HFFc6 (cell line): ENCODE measurements at regions not wholly inside any gene's neighbourhood (a gene's known extent, or its start where the extent isn't known, plus 50 kb on each side); places are given as distances from the start of the nearest gene placed in this dataset.
"Not testable (repeated sequence)": the region's sequence is repeated elsewhere in the genome, so short reads cannot be mapped to it uniquely, and the experiment has no call there.

Source experiments
- DNase-seq: peaks from one replicate; pipeline ENCODE4 v3.0.0-alpha.2; 2018
- H3K27ac Mint-ChIP-seq: 2 replicates; pipeline ENCODE4 v1.8.0; 2020; ENCODE audit warnings: mild to moderate bottlenecking, mixed read lengths
- H3K27me3 Mint-ChIP-seq: 2 replicates; pipeline ENCODE4 v1.8.0; 2021; ENCODE audit warnings: mild to moderate bottlenecking, moderate library complexity, mixed read lengths; ENCODE audit not compliant: insufficient read depth
- H3K36me3 Mint-ChIP-seq: 2 replicates; pipeline ENCODE4 v1.8.0; 2021; ENCODE audit warnings: low read depth, mixed read lengths
- H3K4me1 Mint-ChIP-seq: 2 replicates; pipeline ENCODE4 v1.8.0; 2020; ENCODE audit warnings: low read depth, mixed read lengths
- H3K4me3 Mint-ChIP-seq: 2 replicates; pipeline ENCODE4 v1.8.0; 2020; ENCODE audit warnings: mild to moderate bottlenecking, moderate library complexity, mixed read lengths
- H3K9me3 Mint-ChIP-seq: 2 replicates; pipeline ENCODE4 v1.8.0; 2020; ENCODE audit warnings: mild to moderate bottlenecking, mixed read lengths
- TF ChIP-seq, protein P1 (sequence below): fragments of 200-600 bp; sonication (generic); IDR thresholded peaks from 2 replicates; pipeline ENCODE4 v1.5.0; 2021; ENCODE audit warnings: antibody characterized with exemption, mild to moderate bottlenecking

DNA sequence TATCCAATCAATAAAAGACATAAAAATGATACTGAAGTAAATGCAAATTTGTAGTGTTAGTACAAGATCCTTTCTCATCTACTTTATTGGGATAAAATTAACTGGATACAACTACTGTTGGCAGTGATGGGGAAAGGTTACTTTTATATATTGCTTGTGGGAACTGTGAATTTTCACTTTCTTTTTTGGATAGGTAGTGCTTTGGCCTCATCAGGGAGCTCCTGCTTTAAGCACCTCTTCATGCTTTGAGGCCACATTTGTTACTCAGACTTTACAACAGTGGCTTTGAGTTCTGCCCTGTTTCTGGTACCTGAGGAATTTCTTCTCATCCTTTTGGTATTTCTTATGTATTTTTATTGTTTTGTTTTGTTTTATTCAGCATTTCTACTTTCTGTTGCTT, 134.7 kb upstream of the XIST start:
- Mint-ChIP-seq H3K4me3 (no peak overlapping the region), H3K27ac (peak overlapping the region; percentile 52), H3K4me1 (peaks cover 5% of the 10 kb centered on the region; the same call in 1 of the 2 replicates), H3K36me3 (peaks cover 9% of the 10 kb centered on the region; the same call in 1 of the 2 replicates), H3K27me3 (no peaks in the 10 kb centered on the region), H3K9me3 (peaks cover 4% of the 10 kb centered on the region; the same call in 1 of the 2 replicates)
- DNase-seq: no peak
- TF ChIP-seq, protein P1, sequence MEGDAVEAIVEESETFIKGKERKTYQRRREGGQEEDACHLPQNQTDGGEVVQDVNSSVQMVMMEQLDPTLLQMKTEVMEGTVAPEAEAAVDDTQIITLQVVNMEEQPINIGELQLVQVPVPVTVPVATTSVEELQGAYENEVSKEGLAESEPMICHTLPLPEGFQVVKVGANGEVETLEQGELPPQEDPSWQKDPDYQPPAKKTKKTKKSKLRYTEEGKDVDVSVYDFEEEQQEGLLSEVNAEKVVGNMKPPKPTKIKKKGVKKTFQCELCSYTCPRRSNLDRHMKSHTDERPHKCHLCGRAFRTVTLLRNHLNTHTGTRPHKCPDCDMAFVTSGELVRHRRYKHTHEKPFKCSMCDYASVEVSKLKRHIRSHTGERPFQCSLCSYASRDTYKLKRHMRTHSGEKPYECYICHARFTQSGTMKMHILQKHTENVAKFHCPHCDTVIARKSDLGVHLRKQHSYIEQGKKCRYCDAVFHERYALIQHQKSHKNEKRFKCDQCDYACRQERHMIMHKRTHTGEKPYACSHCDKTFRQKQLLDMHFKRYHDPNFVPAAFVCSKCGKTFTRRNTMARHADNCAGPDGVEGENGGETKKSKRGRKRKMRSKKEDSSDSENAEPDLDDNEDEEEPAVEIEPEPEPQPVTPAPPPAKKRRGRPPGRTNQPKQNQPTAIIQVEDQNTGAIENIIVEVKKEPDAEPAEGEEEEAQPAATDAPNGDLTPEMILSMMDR: no peak

DNA sequence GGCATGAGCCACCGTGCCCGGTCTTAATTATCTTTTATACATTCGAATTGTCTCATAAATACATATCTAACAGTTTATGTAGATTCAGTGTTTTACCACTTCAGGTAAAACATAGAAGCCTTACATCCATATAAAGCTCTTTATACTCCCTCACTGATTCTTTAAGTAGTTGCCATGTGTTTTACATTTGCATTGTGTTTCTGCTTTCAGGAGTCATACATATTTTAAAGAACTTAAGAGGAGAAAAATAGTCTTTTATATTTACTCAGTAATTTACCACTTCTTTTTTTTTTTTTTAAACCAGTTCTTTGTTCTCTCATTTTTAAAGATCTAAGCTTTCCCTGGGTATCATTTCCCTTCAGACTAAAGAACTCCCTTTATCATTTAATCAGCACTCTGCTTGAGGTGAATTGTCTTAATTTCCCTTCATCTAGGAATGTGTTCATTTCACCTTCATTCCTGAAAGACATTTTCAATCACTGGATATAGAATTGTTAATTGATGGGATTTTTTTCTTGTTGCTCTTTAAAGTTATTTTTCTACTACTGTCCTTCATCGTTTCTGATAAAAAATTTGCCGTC, 127.1 kb upstream of the XIST start:
- TF ChIP-seq, protein P1: no peak
- H3K27ac Mint-ChIP-seq: no peak overlapping the region
- no peak overlapping the region for H3K4me3 Mint-ChIP-seq
- H3K27me3 Mint-ChIP-seq: no peaks in the 10 kb centered on the region
- no peak for DNase-seq
- no peaks in the 10 kb centered on the region for H3K9me3 Mint-ChIP-seq
- no peaks in the 10 kb centered on the region for H3K36me3 Mint-ChIP-seq
- H3K4me1 Mint-ChIP-seq: no peaks in the 10 kb centered on the region

DNA sequence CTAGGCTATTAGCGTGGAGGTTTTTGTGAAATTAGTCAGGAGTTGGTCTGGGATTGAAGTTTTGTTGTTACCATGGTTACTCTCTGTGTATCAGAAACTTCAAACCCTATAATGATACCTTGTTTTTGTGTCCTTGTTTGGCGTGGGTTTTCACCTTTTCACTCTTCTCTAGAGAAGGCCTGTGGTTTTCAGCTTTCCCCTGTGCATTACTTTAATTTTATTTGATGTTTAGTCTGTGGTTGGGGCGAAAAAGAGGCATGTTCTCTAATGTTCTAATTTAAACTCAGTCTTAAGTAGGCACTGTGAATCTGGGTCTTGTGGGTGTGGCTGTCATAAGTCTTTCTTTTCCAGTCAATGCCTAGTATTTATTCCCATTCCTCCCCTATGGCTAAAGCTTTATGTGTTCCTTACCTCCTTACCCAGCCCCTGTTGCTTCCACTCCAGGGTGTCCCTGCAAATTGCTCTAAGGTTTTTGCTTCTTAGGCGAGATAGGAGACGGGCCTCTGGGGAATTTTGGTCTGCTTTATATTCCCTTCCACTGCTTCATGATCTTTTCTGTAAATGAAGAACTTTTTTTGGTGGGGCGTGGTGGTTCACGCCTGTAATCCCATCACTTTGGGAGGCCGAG, 125.1 kb upstream of the XIST start:
- TF ChIP-seq, protein P1: no peak
- DNase-seq: no peak
- Mint-ChIP-seq H3K27me3 (no peaks in the 10 kb centered on the region), H3K4me1 (no peaks in the 10 kb centered on the region), H3K9me3 (no peaks in the 10 kb centered on the region), H3K36me3 (no peaks in the 10 kb centered on the region), H3K27ac (peak overlapping the region; percentile 40; the same call in 1 of the 2 replicates), H3K4me3 (no peak overlapping the region)

DNA sequence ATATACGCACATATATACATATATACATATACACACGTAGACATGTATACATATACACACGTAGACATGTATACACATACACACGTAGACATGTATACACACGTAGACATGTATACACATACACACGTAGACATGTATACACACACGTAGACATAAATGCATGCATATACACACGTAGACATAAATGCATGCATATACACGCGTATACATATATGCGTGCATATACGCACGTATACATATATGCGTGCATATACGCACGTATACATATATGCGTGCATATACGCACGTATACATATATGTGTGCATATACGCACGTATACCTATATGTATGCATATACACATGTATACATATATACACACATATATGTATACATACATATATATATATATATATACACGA, 114.9 kb upstream of the XIST start:
- H3K27ac Mint-ChIP-seq, H3K27me3 Mint-ChIP-seq, H3K9me3 Mint-ChIP-seq, H3K4me3 Mint-ChIP-seq, H3K4me1 Mint-ChIP-seq, H3K36me3 Mint-ChIP-seq, DNase-seq: not testable (repeated sequence)

DNA sequence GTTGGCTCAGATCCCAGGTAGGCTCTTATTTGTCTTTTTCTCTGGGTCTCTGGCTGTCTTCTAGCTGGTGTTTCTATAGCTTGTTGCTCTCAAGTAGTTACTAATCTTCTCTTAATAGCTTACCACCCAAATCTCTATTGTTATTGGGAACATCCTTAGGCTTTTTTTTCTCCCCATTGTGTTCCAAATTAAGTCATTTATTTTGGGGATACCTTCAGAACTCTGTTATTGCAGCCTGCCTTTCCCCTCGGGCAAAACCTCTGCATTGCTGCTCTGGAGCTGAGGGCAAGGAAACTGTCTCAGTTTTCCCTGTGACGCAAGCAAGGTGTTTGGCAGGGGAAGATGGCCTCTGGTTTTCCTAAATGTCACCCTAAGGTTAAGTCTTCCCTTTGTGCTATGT, 113.3 kb upstream of the XIST start:
- Mint-ChIP-seq H3K4me1 (peaks cover 9% of the 10 kb centered on the region; the same call in 1 of the 2 replicates), H3K36me3 (no peaks in the 10 kb centered on the region), H3K27ac (peak overlapping the region; percentile 33; the same call in 1 of the 2 replicates), H3K4me3 (no peak overlapping the region), H3K9me3 (no peaks in the 10 kb centered on the region), H3K27me3 (no peaks in the 10 kb centered on the region; the same call in 1 of the 2 replicates)
- TF ChIP-seq, protein P1: no peak
- no peak for DNase-seq

DNA sequence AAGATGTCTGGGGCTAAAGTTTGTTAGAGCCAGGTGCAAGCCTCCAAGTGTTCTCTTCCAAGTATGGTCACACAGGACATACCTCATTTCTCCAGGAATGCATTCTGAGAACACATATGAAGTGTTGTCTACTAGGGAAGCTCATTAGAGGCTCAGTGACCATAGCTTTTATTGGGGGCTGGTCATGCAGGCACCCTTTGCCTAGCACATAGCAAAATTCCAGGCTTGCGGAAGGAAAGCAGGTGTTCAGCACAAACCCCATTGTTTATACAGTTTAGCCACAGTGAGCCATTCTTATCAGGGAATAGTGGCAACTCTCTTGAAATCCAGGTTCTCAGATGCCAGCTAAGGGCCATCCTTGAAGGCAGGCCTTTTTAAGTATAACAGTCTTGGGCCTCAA, 112.1 kb upstream of the XIST start:
- Mint-ChIP-seq H3K27ac (no peak overlapping the region), H3K4me3 (no peak overlapping the region), H3K9me3 (no peaks in the 10 kb centered on the region), H3K4me1 (peaks cover 9% of the 10 kb centered on the region; the same call in 1 of the 2 replicates), H3K27me3 (no peaks in the 10 kb centered on the region; the same call in 1 of the 2 replicates), H3K36me3 (no peaks in the 10 kb centered on the region)
- no peak for DNase-seq
- TF ChIP-seq, protein P1: no peak
